HG03280 (cell line): ENCODE measurements at regions not wholly inside any gene's neighbourhood (a gene's known extent, or its start where the extent isn't known, plus 50 kb on each side); places are given as distances from the start of the nearest gene placed in this dataset.
A peak's percentile ranks its signal among the peaks of the same experiment; 100 is the strongest.

ENCODE experiments used
- ATAC-seq: cut with Tn5 transposase; IDR thresholded peaks from one replicate; pipeline ENCODE4 v1.9.1; 2021; ENCODE audit warnings: mild to moderate bottlenecking, moderate library complexity; ENCODE audit not compliant: unreplicated experiment

- ATAC-seq = no peak
These were observed 522.2 kb upstream of the JAG1 start for GRCh38 chr20:11195899-11196558.

GRCh38 chr20:11197851-11198250 lies 524.1 kb upstream of the JAG1 start:
- ATAC-seq = no peak

GRCh38 chr20:11200423-11200822 lies 526.6 kb upstream of the JAG1 start:
- no peak for ATAC-seq

GRCh38 chr20:11204926-11205768 lies 531.3 kb upstream of the JAG1 start:
- ATAC-seq = peak; percentile 76

- no peak for ATAC-seq
These were observed 532.1 kb upstream of the JAG1 start for GRCh38 chr20:11205769-11206362.

GRCh38 chr20:11207749-11208502 lies 534.1 kb upstream of the JAG1 start:
- no peak for ATAC-seq

GRCh38 chr20:11210611-11211010 lies 536.8 kb upstream of the JAG1 start:
- no peak for ATAC-seq

- no peak for ATAC-seq
These were observed 538.5 kb upstream of the JAG1 start for GRCh38 chr20:11212272-11212671.

- ATAC-seq = no peak
These were observed 539.1 kb upstream of the JAG1 start for GRCh38 chr20:11212902-11213301.

GRCh38 chr20:11214256-11214840 lies 540.5 kb upstream of the JAG1 start:
- ATAC-seq = no peak

- no peak for ATAC-seq
These were observed 542.9 kb upstream of the JAG1 start for GRCh38 chr20:11216451-11217314.

- no peak for ATAC-seq
These were observed 543.8 kb upstream of the JAG1 start for GRCh38 chr20:11217326-11218172.

- ATAC-seq = no peak
These were observed 544.4 kb upstream of the JAG1 start for GRCh38 chr20:11218173-11218680.

- no peak for ATAC-seq
These were observed 545.4 kb upstream of the JAG1 start for GRCh38 chr20:11219192-11219591.

- ATAC-seq = no peak
These were observed 547.2 kb upstream of the JAG1 start for GRCh38 chr20:11221046-11221445.

- no peak for ATAC-seq
These were observed 548.4 kb upstream of the JAG1 start for GRCh38 chr20:11222243-11222642.

- ATAC-seq = no peak
These were observed 553.8 kb upstream of the JAG1 start for GRCh38 chr20:11227602-11228001.

- ATAC-seq = no peak
These were observed 556.0 kb upstream of the JAG1 start for GRCh38 chr20:11229772-11230171.

- no peak for ATAC-seq
These were observed 557.2 kb upstream of the JAG1 start for GRCh38 chr20:11230999-11231398.
